ENCODE measurements at regions not wholly inside any gene's neighbourhood (a gene's known extent, or its start where the extent isn't known, plus 50 kb on each side); places are given as distances from the start of the nearest gene placed in this dataset.

DNA sequence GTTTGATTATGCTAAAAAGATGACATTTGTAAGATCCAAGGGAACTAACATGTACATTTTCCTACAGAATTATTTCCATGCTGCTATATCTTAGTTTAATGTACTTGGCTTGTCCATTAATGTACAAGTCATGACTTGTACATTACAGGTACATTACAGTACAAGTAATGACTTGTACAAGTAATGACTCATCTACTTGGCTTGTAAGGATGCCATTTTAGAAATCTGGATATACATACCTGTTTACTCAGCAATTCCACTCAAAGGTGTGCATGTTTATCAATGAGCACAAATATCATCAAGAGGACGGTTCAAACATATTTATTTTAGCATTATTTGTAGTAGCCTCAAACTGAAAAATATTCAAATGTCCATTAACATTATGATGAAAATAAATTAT lies 87.0 kb upstream of the TRPC4 start:
- TF ChIP-seq, protein P1, sequence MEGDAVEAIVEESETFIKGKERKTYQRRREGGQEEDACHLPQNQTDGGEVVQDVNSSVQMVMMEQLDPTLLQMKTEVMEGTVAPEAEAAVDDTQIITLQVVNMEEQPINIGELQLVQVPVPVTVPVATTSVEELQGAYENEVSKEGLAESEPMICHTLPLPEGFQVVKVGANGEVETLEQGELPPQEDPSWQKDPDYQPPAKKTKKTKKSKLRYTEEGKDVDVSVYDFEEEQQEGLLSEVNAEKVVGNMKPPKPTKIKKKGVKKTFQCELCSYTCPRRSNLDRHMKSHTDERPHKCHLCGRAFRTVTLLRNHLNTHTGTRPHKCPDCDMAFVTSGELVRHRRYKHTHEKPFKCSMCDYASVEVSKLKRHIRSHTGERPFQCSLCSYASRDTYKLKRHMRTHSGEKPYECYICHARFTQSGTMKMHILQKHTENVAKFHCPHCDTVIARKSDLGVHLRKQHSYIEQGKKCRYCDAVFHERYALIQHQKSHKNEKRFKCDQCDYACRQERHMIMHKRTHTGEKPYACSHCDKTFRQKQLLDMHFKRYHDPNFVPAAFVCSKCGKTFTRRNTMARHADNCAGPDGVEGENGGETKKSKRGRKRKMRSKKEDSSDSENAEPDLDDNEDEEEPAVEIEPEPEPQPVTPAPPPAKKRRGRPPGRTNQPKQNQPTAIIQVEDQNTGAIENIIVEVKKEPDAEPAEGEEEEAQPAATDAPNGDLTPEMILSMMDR (IDR thresholded peaks at IDR 0.05; ENCODE audit: low read depth, low read length), result no peak
- no peak for TF ChIP-seq POLR2A (IDR thresholded peaks at IDR 0.05; ENCODE audit: extremely low read depth, insufficient read length)
- TF ChIP-seq MYC (IDR thresholded peaks at IDR 0.05; ENCODE audit: low read depth, low read length), result no peak
- TF ChIP-seq, protein P2, sequence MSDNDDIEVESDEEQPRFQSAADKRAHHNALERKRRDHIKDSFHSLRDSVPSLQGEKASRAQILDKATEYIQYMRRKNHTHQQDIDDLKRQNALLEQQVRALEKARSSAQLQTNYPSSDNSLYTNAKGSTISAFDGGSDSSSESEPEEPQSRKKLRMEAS (IDR thresholded peaks at IDR 0.05; ENCODE audit: low read depth, low read length), result no peak
